Lower lobe of right lung (tissue), 2 donors: ENCODE measurements at regions not wholly inside any gene's neighbourhood (a gene's known extent, or its start where the extent isn't known, plus 50 kb on each side); places are given as distances from the start of the nearest gene placed in this dataset.
A peak's percentile ranks its signal among the peaks of the same experiment; 100 is the strongest.

Experiments
- ATAC-seq, 2 donors: fragments of 200-7000 bp; cut with Tn5 transposase; one replicate each; pipeline ENCODE4 v1.9.1; 2020 to 2022; ENCODE audit warnings: mild to moderate bottlenecking in 2 of 2, moderate library complexity in 2 of 2
- DNase-seq: peaks from one replicate; pipeline ENCODE4 v3.0.0-alpha.2; 2020
- H3K27ac ChIP-seq: fragments of 200-600 bp; one replicate; pipeline ENCODE4 v1.8.0; 2022
- H3K27me3 ChIP-seq: fragments of 200-600 bp; one replicate; pipeline ENCODE4 v1.8.0; 2022; ENCODE audit warnings: low read depth
- H3K36me3 ChIP-seq: fragments of 200-600 bp; one replicate; pipeline ENCODE4 v1.8.0; 2022; ENCODE audit warnings: mild to moderate bottlenecking
- H3K4me1 ChIP-seq: fragments of 200-600 bp; one replicate; pipeline ENCODE4 v1.8.0; 2022
- H3K4me3 ChIP-seq: fragments of 200-600 bp; one replicate; pipeline ENCODE4 v1.8.0; 2022; ENCODE audit warnings: mild to moderate bottlenecking
- H3K9me3 ChIP-seq: fragments of 200-600 bp; one replicate; pipeline ENCODE4 v1.8.0; 2022
- CTCF ChIP-seq: fragments of 200-600 bp; IDR thresholded peaks from one replicate; pipeline ENCODE4 v1.8.0; 2022; ENCODE audit warnings: antibody characterized with exemption, mild to moderate bottlenecking
- intact Hi-C: fragments of 100-400 bp; cut with DNase I; formaldehyde crosslinking; loops from one replicate; pipeline ENCODE4 v1.11.0; 2022
- donor health status: DM: no; HTN: yes; CAD: no; lungs with severe emphysema.

- DNase-seq (no peak), ATAC-seq (no peak)
- no peak overlapping the region for H3K4me3 ChIP-seq
- no peak for TF ChIP-seq CTCF
- H3K27me3 ChIP-seq = no peaks in the 10 kb centered on the region
- no peak overlapping the region for H3K27ac ChIP-seq
- H3K36me3 ChIP-seq = no peaks in the 10 kb centered on the region
- H3K9me3 ChIP-seq = no peaks in the 10 kb centered on the region
- H3K4me1 ChIP-seq = peaks cover 23% of the 10 kb centered on the region
- intact Hi-C loops = no loop called here
Measured at GRCh38 chr10:78413076-78414055, 379.7 kb downstream of the RPS24 start.

GRCh38 chr10:78414380-78414779 lies 380.7 kb downstream of the RPS24 start:
- no peak overlapping the region for H3K4me3 ChIP-seq
- H3K36me3 ChIP-seq = no peaks in the 10 kb centered on the region
- ATAC-seq (no peak), DNase-seq (no peak)
- no peaks in the 10 kb centered on the region for H3K27me3 ChIP-seq
- intact Hi-C loops = no loop called here
- peaks cover 13% of the 10 kb centered on the region for H3K4me1 ChIP-seq
- H3K27ac ChIP-seq = no peak overlapping the region
- no peak for TF ChIP-seq CTCF
- no peaks in the 10 kb centered on the region for H3K9me3 ChIP-seq

- no peaks in the 10 kb centered on the region for H3K27me3 ChIP-seq
- H3K9me3 ChIP-seq = no peaks in the 10 kb centered on the region
- ATAC-seq = no peak
- no peak for DNase-seq
- no peak overlapping the region for H3K27ac ChIP-seq
- no peak overlapping the region for H3K4me3 ChIP-seq
- intact Hi-C loops = no loop called here
- H3K4me1 ChIP-seq = peaks cover 13% of the 10 kb centered on the region
- H3K36me3 ChIP-seq = no peaks in the 10 kb centered on the region
- no peak for TF ChIP-seq CTCF
Measured at GRCh38 chr10:78415111-78415510, 381.4 kb downstream of the RPS24 start.

- no peaks in the 10 kb centered on the region for H3K36me3 ChIP-seq
- H3K27ac ChIP-seq = no peak overlapping the region
- ATAC-seq (peak; percentile 31 to 52), DNase-seq (no peak)
- H3K4me3 ChIP-seq = no peak overlapping the region
- intact Hi-C loops = no loop called here
- TF ChIP-seq CTCF = no peak
- peaks cover 13% of the 10 kb centered on the region for H3K4me1 ChIP-seq
- H3K27me3 ChIP-seq = no peaks in the 10 kb centered on the region
- no peaks in the 10 kb centered on the region for H3K9me3 ChIP-seq
Measured at GRCh38 chr10:78416031-78417011, 382.7 kb downstream of the RPS24 start.
